NB4 (cell line): ENCODE measurements at regions not wholly inside any gene's neighbourhood (a gene's known extent, or its start where the extent isn't known, plus 50 kb on each side); places are given as distances from the start of the nearest gene placed in this dataset.

Experiments used
- CTCF ChIP-seq: IDR thresholded peaks from one replicate; pipeline ENCODE4 v1.5.1; 2012; ENCODE audit warnings: low read depth, low read length
- MYC ChIP-seq: IDR thresholded peaks from 2 replicates; pipeline ENCODE4 v1.6.1; 2011; ENCODE audit warnings: low read depth, low read length

GRCh38 chr3:189119950-189120349 lies 51.8 kb upstream of the TPRG1 start:
- TF ChIP-seq MYC (no peak), CTCF (no peak)
